CD4-positive, alpha-beta T cell treated with Interleukin-10 for 1 hour (primary cell): ENCODE measurements at regions not wholly inside any gene's neighbourhood (a gene's known extent, or its start where the extent isn't known, plus 50 kb on each side); places are given as distances from the start of the nearest gene placed in this dataset.
"Not testable (repeated sequence)": the region's sequence is repeated elsewhere in the genome, so short reads cannot be mapped to it uniquely, and the experiment has no call there.

Experiments
- DNase-seq: peaks from one replicate; pipeline ENCODE4 v3.0.0-alpha.2; 2020

GRCh38 chr17:70527364-70527888 lies 358.1 kb downstream of the KCNJ2 start:
- no peak for DNase-seq

DNA sequence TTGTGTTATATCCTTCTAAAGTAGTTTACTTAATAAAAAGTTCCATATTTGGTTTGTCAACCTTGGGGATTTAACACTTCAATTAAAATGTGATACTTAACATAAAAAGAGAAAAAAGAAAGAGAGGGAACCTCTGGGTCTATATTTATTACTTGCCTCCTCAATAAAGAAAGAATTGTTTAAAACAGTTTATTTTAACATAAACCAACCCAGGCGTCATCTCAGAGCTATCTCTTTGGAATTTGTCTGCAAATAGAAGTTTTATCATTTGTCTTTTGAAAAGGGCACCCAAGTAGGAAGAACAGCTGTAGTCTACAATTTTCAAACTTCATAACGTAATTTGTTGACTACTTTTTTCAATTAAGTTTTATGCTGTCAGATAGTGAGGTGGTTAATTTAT lies 364.1 kb downstream of the KCNJ2 start:
- no peak for DNase-seq

- no peak for DNase-seq
These were observed 366.7 kb downstream of the KCNJ2 start for GRCh38 chr17:70535986-70536385.

GRCh38 chr17:70539132-70539924 lies 370.0 kb downstream of the KCNJ2 start:
- DNase-seq, result no peak

DNA sequence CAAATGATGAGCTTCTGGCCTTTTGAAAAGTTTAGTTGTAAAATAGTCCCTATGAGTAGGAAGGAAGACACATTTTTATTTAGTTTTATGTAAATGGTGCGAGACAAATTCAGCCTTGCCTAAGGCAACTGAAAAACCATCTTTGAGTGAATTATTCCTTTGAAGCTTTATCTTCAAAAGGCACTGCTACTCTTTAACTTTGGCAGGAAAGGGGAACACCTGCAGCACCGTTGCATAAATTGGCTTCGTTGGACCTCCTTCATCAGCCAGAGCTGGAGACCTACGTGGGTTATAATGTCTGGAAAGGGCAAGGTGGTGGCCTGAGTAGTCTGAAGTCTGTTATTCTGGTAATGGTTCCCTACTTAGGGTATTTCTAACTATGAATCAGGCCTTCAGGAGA lies 373.5 kb downstream of the KCNJ2 start:
- no peak for DNase-seq

- no peak for DNase-seq
These were observed 375.0 kb downstream of the KCNJ2 start for GRCh38 chr17:70544317-70544716.

DNA sequence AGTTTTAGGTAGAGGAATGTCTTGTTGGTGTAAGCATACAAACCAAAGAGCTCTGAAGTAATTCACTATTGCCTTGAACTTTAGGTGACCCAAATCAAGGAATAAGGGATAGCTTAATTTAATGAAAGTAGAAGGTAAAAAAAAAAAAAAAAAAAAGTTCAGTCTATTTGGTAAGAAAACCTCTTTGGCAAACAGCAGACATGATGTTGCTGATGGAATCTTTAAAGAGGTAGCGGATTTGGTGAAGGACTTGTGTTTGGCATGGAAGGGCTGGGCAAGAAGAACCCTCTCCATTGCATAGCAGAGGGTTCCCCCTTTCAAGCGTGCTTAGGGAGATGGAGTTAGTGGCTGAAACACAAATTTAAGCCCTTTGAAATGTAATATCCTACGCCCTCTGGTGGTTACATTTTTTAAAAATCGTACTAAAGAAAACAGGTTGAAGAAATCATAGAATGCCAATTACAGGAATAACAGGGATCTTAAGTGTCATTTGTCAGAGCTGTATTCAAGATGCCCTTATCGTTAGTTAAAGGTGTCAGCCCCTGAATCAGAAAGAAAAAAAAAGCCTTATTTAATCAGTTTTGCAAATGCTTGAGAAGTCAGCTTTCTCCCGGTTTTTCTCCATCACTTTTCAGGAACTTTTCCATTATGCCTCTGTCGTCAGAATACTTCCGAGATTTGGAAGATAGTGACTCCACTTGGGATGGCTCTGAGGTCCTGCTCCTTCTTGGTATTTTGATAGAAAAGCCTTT lies 383.1 kb downstream of the KCNJ2 start:
- DNase-seq, result peak; percentile 12

GRCh38 chr17:70552982-70553334 lies 383.6 kb downstream of the KCNJ2 start:
- DNase-seq, result no peak

GRCh38 chr17:70555723-70556122 lies 386.4 kb downstream of the KCNJ2 start:
- no peak for DNase-seq

GRCh38 chr17:70558821-70559220 lies 389.5 kb downstream of the KCNJ2 start:
- no peak for DNase-seq

GRCh38 chr17:70560471-70560870 lies 391.1 kb downstream of the KCNJ2 start:
- DNase-seq, result no peak

DNA sequence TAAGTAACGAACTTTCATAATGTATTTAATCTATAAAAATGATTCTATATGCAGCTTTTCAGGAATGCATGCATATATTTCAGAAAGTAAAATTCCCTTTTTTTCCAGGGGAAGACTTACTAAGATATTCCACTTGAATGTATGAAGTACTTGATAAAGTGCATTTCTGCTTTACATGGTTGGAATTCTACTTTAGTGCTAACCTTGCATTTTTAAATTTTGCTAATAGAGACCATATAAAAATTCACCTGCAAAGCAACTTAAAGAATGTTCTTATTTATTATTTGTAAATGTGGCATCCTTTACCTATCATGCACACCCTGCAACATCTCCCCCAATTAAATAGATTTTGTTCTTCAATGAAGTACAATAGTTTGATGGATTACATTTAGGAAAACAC lies 392.8 kb downstream of the KCNJ2 start:
- DNase-seq, result no peak

DNA sequence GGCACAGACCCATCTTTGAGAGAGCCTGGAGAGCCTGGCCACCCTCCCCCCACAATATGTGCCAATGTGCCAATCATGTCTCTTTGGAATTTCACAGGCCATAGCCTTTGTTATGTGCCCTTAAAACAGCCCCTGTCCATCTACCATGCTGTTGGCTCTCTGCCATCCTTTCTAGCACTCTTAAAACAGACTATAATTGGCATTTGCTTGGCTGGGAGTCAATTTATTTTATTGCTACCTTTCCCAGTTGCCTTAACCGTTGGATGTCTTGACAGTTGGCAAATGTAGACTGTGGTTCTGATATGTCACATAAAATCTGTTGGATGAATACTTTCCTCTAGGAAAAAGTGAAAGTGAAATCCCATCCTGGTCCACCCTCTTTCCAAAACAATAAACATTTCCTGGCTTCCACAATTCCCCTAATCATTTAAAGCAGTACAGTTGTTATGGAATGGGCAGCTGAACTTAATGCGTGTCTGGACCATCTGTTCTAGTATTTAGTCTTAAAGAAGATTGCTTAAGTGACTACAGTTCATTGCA lies 394.0 kb downstream of the KCNJ2 start:
- DNase-seq, result no peak

DNA sequence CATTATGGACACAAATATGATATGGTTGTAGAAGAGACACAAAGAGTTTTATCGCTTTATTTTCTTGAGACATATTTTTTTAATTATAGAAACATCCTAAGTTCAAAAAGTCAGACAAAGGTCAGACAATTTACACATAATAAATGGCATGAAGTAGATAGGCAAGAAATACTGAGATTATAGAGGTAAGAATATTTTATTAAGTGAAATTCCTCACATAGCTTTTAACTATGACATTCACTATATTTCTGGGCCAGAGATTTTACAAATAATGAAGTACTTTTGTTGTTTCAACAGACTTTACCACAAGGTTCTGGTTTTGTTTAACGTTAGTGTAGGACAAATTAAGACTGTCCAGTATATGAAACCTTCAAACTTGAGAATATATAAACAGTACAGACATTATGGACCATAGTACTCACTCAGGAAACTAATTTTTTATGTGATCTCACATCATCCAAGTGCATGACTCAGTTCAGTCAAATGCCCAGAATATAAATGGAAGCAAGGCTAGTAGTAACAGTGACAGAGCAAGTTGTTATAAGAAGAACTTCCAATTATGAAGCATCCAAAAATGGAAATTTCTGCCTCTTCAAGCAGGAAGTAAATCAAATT lies 394.8 kb downstream of the KCNJ2 start:
- DNase-seq, result no peak

- no peak for DNase-seq
These were observed 399.8 kb downstream of the KCNJ2 start for GRCh38 chr17:70569128-70569527.

DNA sequence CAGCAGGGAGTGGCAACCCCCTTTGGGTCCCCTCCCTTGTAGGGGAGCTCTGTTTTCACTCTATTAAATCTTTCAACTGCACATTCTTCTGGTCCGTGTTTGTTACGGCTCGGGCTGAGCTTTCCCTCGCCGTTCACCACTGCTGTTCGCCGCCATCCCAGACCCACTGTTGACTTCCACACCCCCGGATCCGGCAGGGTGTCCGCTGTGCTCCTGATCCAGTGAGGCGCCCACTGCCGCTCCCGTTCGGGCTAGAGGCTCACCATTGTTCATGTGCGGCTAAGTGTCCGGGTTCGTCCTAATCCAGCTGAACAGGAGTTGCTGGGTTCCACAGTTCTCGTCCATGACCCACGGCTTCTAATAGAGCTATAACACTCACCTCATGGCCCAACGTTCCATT lies 408.1 kb downstream of the KCNJ2 start:
- DNase-seq, result no peak

DNA sequence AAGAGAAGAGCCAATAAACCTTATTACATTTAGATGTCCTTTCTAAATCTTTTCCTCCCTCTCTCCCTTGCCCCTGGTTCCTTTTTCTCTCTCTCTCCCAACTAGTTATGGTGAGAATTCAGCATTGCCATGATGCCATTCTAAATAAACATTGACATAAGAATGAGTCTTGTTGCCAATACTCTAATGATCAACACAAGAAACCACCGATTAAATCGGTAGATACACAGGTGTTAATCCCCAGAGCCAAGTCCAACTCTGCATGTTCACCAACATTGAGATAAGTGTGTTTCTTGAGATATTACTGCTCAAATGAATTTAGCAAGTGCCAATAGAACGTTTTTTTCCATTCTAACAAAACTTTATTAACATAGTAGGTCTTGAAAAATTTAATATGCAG lies 412.1 kb downstream of the KCNJ2 start:
- no peak for DNase-seq

DNA sequence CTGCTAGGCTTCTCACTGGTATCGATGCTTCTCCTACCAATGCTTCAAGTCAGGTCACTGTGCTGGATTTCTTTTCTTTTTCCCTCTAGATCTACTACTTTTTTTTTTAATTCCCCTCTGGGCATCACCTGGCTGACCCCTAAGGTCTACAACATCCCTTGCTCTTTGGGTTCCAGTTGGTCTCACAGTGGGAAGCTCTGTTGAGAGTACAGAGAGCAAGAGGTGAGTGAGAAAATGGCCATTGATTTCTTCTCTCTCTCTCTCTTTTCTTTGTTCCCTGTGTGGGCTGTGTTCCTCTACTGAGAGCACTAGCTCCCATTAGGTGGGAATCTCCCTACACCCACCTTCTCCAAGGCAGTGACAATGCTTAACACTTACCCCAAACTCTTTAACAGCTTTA lies 413.4 kb downstream of the KCNJ2 start:
- no peak for DNase-seq

- no peak for DNase-seq
These were observed 414.9 kb downstream of the KCNJ2 start for GRCh38 chr17:70584255-70584654.

- DNase-seq, result no peak
These were observed 418.7 kb downstream of the KCNJ2 start for GRCh38 chr17:70588003-70588402.

DNA sequence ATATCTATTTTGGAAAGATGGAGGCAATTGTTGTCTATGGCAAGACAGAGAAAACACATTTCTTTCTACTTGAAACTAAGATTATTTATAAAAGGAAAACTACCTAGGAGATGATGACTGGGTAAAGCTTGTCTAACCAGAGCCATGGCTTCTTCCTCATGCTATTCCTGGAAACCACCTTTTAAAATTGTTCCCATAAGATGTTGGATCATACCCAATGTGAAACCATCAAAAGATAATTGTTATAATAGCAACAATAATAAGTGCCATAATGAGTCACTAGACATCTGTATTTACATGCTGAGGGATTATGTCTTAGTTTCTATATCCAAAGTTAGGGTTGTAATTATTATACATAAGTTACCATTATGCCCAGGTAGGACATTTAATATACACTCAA lies 428.4 kb downstream of the KCNJ2 start:
- no peak for DNase-seq

GRCh38 chr17:70599198-70599597 lies 429.9 kb downstream of the KCNJ2 start:
- no peak for DNase-seq

DNA sequence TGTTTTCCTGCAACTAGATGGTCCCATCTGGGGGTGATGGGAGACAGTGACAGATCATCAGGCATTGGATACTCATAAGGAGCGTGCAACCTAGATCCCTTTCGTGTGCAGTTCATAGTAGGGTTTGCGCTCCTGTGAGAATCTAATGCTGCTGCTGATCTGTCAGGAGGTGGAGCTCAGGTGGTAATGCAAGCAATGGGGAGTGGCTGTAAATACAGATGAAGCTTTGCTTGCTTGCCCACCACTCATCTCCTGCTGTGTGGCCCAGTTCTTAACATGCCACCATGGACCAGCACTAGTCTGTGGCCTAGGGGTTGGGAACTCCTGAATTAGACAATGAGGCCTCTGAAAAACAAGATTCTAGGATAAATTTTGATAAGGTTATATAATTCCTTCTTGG lies 430.6 kb downstream of the KCNJ2 start:
- not testable (repeated sequence) for DNase-seq

DNA sequence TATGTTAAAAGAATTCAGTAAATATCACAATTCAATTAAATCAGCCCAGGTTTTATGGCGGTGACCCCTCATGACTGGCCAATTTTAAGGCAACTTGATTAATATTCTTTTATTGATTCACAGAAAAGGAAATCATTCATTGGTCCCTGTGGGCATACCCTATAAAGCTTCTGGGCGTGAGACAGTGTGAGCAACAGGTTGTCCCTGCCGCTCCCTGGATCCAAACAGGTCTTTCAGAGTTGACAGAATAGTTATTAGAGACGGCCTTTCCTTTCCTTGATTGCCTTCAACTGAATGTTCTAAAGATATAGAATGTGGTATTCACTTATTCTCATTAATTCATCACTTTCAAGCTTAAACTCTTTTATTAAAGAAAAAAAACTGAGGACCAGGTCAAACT lies 433.9 kb downstream of the KCNJ2 start:
- DNase-seq, result no peak
